GM21619 (cell line): ENCODE measurements at regions not wholly inside any gene's neighbourhood (a gene's known extent, or its start where the extent isn't known, plus 50 kb on each side); places are given as distances from the start of the nearest gene placed in this dataset.
"Not testable (repeated sequence)": the region's sequence is repeated elsewhere in the genome, so short reads cannot be mapped to it uniquely, and the experiment has no call there.

ENCODE experiments used
- ATAC-seq: cut with Tn5 transposase; IDR thresholded peaks from one replicate; pipeline ENCODE4 v1.9.1; 2021; ENCODE audit not compliant: unreplicated experiment

DNA sequence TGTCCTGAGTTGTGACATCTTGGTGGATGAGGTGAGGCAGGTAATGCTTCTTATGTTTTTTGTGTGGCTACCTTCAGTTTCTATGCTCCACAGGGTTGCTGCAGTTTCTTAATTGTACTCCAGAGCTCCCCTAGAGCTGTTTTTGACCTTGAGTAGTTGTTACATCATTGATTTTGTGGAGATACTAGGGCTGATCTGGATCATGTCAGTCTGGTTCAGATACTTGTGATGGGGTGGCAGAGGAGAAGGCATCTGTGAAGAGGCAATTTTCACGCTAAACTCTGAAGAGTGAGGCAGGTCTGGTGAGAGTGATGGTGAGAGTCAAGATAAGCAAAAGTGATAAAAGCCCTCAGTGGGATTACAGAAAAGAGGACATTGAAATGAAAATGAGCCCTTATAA, 1180.2 kb downstream of the RAPGEF2 start:
- ATAC-seq: no peak

DNA sequence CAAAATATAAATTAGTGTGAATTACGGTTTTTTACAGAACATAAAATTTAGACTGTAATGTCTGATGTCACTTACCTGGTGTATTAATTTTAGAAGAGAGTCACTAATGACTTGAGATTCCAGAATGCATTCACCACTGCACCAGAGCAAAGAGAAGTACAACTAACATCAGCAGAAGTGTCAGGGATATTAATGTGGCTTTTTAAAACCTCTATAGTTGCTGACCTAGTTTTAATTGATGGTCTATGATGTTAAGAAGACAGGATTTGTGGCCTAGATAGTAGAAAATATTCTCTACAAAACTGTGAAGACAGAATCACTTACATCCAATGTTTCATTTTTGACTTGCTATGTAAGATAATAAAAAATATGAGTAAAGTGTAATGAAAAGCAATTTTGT, 1181.6 kb downstream of the RAPGEF2 start:
- ATAC-seq: no peak

DNA sequence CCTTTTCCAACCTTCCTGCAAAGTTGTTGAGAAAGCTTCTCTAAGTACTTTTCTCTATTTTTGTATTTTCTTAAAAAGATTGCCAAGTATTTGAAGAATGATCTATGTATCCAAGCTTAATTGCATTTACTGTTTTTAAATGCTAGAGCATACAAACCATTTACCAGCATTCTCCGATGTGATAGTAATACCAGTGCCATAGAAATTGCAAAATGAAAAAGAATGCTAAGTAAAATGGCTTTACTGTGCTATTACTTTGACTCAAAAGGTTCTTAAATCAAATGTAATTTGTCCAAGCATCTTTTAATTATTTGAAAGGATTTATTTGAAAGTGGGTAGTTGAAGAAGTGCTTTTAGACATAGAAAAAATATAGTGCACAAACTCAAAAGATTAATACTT, 1183.2 kb downstream of the RAPGEF2 start:
- no peak for ATAC-seq

DNA sequence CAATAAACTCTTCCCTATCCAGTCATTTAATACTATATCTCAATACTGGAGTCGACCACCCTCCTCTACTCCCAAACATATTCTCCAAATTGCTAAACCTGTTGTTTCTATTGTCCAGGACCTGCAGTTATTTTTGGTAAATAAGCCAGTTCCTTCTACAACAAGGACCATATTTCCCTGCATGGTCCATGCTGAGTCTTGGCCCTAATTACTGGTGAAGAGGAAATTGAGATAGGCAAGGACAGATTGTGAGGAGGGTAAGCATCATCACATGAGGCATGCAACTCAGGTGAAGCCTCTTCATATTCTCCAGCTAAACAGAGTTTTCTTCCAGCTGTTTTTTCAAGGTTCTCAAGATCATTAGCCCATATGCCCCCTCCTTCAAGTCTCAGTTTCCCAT, 1193.6 kb downstream of the RAPGEF2 start:
- ATAC-seq: no peak

DNA sequence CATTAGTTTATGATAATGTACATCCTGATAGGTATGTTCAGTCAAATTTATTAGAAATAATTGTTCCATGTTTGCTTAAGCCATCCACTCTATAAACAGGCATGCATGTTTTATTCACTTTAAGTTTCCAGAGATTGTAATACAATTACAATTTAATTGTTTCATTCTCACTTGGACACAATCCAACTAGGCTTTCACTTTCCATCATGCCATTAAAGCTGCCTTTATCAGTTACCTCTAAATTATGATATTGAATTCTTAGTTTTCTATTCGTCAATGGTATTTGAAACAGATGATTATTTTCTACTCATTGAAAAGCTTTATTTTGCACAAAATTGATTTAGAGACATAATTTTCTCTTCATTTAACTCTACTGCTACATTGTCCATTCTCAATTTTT, 1196.3 kb downstream of the RAPGEF2 start:
- no peak for ATAC-seq

DNA sequence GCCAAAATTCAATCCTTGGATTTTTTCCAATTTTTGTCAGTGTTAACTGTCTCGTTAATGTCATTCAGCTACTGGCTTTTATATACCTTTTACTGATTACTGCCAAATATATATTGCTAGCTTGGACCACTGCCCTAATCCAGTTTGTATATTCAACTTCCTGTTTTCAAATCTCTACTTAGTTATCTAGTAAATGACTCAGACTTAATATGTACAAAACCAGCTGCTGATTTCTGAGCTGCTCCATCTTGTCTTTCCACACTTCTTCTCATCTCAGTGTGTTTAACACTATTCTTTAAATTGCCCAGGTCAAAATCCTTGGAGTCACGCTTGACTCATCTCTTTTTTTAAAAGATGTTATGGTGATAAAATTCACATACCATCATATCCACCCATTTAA, 1196.7 kb downstream of the RAPGEF2 start:
- no peak for ATAC-seq

DNA sequence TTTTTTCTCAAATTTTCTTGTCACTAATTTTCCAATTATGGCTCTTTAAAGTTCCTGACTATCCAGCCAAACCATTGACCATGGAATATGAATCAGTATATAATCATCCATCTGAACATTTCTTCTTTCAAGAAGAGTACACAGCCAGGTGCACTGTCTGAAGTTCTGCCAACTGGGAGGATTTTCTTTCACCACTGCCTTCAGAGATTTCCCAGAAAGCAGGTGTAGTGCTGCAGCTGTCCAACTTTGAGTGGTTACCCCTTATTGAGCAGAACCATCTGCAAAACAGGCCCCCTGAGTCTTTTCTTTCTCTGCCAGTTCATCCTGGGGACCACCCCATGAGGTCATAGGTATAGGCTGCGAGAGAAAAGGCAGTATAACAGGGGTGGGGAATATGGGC, 1213.2 kb downstream of the RAPGEF2 start:
- no peak for ATAC-seq

DNA sequence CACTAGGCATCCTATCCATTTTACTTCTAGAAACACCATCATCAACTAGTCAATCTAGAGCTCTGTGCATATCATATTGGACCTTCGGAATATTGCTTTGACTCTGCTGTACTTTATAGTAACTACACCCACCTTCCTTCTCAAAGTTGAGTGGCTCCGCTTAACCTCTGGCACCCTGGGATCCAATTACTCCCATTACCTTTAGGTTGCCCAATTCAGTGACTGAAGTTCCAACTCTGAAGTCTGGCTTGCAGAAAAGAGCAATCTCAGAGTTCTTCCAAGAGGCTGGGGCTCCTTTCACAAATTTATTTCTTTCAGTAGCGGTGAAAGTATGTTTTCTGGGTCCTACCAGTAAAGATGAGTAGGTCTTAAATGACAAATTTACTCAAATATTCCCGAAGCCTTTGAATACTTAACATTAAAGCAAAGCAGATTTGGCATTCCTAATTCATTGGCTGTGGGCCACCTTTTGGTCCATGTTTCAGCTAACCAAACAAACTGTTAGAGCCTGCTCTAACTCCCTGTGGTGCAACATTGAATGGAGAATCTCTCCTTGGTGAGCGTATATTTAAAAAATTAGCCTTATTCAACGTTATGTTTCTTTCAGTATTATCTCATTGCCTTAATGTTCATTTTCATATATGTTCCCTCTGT, 1215.8 kb downstream of the RAPGEF2 start:
- no peak for ATAC-seq

DNA sequence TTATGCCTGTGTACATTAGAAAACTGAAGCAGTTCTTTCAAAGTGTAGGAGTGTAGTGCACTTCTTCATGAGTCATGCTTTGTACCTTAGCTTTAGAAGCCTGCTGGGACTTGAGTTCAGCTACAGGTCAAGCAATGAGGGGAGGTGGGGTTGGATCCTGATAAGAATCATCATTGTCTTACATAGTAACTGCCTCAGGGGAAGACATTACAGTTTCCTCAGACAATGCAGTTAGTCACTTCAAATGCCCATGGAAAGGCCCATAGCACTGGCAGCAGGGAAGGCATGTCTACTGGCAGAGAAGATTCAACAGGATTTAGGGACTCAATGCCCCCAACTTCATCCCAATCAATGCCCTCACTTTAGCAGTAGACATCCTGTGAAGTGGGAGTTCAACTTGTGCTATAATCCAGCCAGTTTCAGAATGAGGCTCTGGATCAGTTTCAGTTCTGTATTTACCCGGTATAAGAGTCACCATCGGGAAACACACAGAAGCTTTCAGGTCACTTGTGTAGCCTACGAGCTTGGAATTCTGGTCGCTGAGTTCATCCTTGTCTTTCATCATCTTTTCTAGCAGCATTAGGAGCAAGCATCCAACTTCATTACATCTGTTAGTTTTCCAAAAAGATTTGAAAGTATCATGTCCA, 1216.5 kb downstream of the RAPGEF2 start:
- ATAC-seq: no peak

DNA sequence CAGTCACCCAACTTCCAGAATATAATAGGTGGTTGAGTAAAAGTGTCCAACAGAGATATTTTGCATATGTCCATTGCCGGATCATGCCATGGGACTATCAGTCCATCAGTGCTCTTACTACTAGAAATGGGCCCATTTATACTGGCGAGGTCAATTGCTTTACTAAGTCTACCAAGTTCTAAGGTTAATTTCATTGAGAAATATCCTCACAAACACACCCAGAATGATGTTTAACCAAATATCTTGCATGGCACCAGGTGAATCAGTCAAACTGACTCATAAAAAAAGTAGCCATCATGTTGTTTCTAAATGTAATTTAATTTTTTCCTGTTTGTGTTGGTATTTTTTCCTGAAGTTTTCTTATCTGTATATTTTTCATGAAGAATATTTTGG, 1217.0 kb downstream of the RAPGEF2 start:
- no peak for ATAC-seq

DNA sequence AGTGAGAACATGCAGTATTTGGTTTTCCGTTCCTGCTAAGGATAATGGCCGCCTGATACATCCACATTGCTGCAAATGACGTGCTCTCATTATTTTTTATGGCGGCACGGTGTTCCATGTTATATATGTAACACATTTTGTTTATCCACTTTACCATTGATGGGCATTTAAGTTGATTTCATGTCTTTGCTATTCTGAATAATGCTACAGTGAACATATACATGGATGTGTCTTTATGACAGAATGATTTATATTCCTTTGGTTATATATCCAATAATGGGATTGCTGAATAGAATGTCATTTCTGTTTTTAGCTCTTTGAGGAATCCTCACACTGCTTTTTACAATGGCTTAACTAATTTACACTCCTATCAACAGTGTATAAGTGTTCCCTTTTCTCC, 1223.2 kb downstream of the RAPGEF2 start:
- no peak for ATAC-seq

DNA sequence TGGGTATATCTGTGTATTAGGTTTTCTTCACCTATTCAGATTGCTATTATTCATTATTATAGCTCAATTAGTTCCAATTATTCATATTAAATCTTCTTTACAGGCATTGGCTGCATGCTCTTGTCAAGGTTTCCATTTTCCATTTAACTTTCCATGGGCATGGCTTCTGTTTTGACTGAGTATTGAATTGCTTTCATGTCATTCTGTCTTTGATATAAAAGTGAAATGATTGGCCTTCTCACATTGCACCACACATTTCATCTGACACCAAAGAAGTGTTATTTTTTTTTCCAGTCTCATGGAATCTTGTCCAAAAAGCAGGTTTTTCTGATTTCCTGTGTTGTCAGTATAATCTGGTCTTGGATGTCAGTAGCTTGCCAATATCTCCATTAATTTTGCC, 1244.3 kb downstream of the RAPGEF2 start:
- ATAC-seq: no peak

DNA sequence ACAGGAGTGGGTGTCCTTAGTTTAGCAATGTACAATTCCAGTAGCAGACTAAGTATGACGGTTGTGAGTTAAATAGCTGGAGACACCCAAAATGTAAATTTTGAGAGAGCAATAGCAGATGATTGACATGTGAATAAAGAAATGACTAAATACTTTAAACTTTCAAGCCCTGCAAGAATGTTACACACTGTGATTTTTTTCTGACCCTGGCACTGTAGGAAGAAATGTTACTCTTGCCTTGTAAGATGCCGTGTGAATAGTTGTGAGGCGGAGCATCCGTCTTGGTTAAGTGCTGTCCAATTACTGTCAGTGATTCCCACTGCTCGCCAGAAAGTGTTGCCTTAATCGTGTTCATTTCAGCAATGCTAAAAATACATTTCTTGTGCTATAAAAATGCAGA, 1248.1 kb downstream of the RAPGEF2 start:
- ATAC-seq: no peak

DNA sequence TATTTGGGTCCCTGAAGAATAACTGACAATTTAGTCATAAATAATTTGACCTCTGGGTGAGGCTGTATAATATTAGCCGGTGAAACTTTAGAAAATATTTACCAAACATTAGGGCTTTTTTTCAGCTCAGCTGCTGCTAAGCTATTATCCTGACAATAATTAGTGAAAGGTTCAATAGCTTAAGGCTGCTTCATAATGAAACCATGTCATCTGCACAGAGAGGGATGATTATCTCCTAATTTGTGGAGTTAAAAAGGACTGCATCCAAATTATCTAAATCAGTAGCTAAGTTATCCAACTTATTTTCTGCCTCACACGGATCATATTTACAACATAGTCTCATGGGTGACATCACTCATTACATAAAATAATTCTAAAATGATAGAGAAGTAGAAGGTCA, 1249.8 kb downstream of the RAPGEF2 start:
- no peak for ATAC-seq

DNA sequence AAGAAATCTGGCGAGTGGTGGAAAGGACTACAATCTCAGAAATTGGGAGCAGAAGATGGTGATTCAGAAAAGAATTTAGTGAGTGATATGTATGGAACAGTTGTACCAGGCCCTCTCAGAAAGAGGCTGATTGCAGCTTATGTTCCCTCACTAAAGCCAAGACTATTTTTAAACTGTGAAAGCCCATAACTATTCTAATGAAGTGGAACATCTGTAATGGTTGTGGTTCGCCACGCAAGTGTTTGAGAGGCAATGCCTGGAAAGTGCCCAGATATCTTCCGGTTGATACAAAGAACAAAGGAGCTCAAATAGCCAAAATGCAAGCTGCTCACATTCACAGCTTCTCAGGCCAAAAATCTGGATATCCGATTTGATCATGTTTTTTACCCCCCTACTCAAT, 1250.7 kb downstream of the RAPGEF2 start:
- ATAC-seq: no peak

DNA sequence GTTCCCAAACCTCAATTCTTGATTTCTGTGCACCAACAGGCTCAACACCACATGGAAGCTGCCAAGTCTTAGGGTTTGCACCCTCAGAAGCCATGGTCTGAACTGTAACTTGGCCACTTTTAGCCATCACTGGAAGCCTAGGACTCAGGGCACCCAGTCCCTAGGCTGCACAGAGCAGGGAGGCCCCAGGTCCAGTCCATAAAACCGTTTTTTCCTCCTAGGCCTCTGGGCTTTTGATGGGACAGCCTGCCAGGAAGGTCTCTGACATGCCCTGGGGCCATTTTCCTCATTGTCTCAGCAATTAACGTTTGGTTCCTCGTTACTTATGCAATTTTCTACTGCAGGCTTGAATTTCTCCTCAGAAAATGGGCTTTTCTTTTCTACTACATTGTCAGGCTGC, 1259.6 kb downstream of the RAPGEF2 start:
- ATAC-seq: no peak

DNA sequence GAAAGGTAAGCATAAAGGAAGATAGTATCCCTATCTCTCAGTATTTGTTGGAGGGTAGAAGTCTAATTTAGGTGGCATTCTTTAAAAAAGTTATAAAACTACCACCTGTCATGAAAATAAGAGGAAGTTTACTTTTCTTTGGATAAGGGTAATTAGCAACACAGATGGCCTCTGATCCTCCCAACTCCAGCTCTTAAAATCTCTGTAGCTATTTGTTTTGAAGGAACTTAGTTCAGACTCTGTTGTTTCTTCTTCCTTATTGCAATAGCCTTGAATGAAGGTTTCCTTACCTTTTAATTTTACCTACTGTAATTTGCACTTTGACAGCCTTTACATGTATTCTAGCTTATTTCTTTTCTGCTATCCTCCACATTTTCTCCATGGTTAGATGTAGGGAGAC, 1261.3 kb downstream of the RAPGEF2 start:
- no peak for ATAC-seq

DNA sequence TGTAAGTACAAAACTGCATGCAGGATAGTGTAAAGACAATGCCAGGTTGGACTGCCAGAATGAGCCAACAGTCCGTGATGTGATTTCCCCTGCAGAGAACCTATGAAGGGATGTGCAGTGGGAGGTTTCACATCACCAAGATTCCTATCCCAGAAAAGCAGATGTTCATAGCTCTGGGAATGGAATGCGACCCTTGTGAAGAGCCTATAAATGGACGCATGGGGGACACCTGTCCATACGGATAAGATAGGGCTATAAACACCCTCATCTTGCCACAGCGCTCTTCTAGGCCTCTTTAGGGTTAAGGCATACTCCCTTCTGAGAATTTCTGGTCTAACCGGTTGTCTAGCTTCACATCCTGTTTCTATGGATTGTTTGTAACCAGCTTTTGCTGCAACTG, 1261.8 kb downstream of the RAPGEF2 start:
- not testable (repeated sequence) for ATAC-seq

DNA sequence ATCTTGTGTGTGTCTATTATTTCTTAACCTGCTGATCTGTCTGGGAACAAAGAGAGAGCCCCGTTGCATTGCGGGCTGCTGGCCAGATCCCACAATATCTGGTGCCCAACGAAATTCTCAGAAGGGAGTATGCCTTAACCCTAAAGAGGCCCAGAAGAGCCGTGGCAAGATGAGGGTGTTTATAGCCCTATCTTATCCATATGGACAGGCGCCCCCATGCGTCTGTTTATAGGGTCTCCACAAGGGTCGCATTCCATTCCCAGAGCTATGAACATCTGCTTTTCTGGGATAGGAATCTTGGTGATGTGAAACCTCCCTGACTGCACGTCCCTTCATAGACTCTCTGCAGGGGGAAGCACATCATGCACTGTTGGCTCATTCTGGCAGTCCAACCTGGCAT, 1262.5 kb downstream of the RAPGEF2 start:
- not testable (repeated sequence) for ATAC-seq

DNA sequence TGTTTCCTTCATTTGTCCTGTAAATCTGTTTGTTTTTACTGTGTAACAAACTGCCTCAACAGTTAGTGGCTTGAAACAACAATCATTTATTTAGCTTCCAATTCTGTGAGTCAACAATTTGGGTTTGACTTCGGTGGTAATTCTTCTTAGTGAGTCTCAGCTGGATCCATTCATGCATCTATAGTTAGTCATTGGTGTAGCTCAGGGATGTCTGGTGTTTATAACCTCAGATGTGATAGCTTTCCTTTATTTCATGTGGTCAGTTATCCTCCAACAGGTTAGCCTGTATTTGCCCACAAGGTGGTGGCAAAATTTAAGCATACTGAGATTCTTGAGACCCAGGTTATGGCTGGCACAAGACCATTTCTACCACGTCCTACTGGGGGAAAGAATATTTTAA, 1267.2 kb downstream of the RAPGEF2 start:
- ATAC-seq: no peak

DNA sequence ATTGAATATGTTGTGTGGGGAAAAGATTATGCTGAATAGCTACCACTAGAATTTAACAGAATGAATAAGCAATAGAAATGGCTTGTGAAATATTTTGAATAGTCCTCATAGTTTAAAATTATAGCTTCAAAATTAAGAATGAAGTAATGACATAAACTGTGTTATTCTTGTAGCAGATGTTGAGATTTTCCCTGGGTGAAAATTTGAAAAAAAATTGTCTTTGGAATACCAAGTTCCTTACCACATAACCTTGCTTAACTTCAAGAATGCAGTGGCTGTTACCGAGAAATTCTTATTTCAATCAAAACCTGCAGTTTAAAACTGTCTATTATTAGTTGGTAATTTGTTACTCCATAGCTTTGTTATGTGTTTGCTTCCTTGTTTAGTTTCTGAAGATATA, 1268.6 kb downstream of the RAPGEF2 start:
- no peak for ATAC-seq

DNA sequence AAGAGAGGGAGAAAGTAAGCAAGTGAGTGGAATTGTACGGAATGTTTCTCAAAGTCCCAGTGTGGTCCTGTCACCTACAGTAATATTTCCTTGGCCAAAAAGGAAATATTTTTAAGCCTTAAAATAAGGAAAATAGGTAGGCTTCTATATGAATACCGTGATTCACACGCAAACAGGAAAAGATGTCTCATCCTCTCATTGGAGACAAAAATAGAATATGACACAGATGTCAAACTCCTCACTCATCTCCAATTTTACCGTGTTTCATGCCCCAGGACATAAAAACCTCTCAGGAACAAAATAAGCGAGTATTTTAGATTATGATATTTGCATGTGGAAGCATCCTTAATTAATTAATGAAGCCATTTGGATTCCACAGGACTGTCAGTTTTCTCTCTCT, 1269.5 kb downstream of the RAPGEF2 start:
- no peak for ATAC-seq

DNA sequence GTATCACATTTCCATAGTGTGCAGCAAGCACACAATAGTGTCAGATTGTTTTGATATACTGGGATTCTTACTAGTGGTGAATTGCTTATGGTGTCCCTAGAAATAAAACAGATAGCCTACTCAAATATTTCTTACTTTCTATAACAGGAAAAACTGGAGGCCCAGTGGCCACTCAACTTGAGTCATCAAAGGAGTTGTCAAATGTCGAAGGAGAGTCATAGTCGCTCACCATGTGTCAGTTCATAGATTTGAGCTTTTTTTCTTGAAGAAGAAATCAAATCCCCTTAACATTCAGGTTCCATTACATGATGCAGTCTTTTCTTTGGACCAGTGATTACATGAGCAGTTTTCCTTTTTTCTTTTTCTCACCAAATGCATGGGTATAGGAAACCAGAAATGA, 1271.0 kb downstream of the RAPGEF2 start:
- ATAC-seq: no peak
